H1 (cell line): ENCODE measurements at regions not wholly inside any gene's neighbourhood (a gene's known extent, or its start where the extent isn't known, plus 50 kb on each side); places are given as distances from the start of the nearest gene placed in this dataset.

Source experiments
- CTCF ChIA-PET: fragments of 300-600 bp; sonication (Branson Sonifier 250); formaldehyde crosslinking; loops from one replicate; lab custom pipeline; 2021; ENCODE audit not compliant: partially characterized antibody; lab: Charles Lee
- POLR2A ChIA-PET: fragments of 300-600 bp; sonication (Branson Sonifier 250); formaldehyde crosslinking; loops from one replicate; lab custom pipeline; 2021; ENCODE audit warnings: inconsistent platforms; ENCODE audit not compliant: partially characterized antibody; lab: Charles Lee
- DNase-seq, 2 experiments: peaks; one replicate each; pipeline versions ENCODE4 v3.0.0 to v3.0.0-alpha.2; 2010 to 2022; ENCODE audit warnings: low spot score in 2 of 2, low read depth in 1 of 2, mixed read lengths in 1 of 2
- FAIRE-seq: peaks from 2 replicates; lab custom pipeline; 2011; peaks lifted over from hg19 to GRCh38; lab: Jason Lieb, UNC
- H2AFZ ChIP-seq: 2 replicates; pipeline ENCODE4 v1.8.1; 2012; ENCODE audit warnings: low read length, inconsistent platforms
- H2AK5ac ChIP-seq: 2 replicates; pipeline ENCODE4 v1.6.1; 2013; ENCODE audit warnings: low read depth, low read length
- H2BK120ac ChIP-seq: replicated peaks from 2 replicates; pipeline ENCODE3; 2013; ENCODE audit warnings: low read depth, low read length, inconsistent platforms
- H2BK12ac ChIP-seq: 2 replicates; pipeline ENCODE4 v1.6.1; 2013; ENCODE audit warnings: low read depth, low read length
- H2BK15ac ChIP-seq: 2 replicates; pipeline ENCODE4 v1.6.1; 2013; ENCODE audit warnings: low read length
- H2BK20ac ChIP-seq: 2 replicates; pipeline ENCODE4 v1.6.1; 2013; ENCODE audit warnings: low read length
- H2BK5ac ChIP-seq: 2 replicates; pipeline ENCODE4 v1.6.1; 2013; ENCODE audit warnings: low read depth, low read length
- H3K14ac ChIP-seq: 2 replicates; pipeline ENCODE4 v1.6.1; 2013; ENCODE audit warnings: inconsistent platforms; ENCODE audit not compliant: insufficient read length
- H3K18ac ChIP-seq: 2 replicates; pipeline ENCODE4 v1.6.1; 2013; ENCODE audit warnings: low read length; ENCODE audit errors: extremely low read depth
- H3K23ac ChIP-seq: 2 replicates; pipeline ENCODE4 v1.6.1; 2013; ENCODE audit warnings: inconsistent platforms; ENCODE audit not compliant: insufficient read length
- H3K23me2 ChIP-seq: 2 replicates; pipeline ENCODE4 v1.6.1; 2013; ENCODE audit warnings: low read depth, low read length
- H3K27ac ChIP-seq: 2 replicates; pipeline ENCODE4 v1.6.1; 2011; ENCODE audit warnings: low read depth, low read length, inconsistent platforms
- H3K27me3 ChIP-seq, 4 experiments: replicated peaks in 1 of 4; 1 replicate in 1 of 4; 2 replicates in 3 of 4; pipeline versions ENCODE4 v1.6.1 to v1.8.1; 2011 to 2013; ENCODE audit warnings: low read length in 3 of 4, mild to moderate bottlenecking in 3 of 4, inconsistent platforms in 2 of 4, mixed read lengths in 2 of 4, moderate library complexity in 1 of 4; ENCODE audit not compliant: control insufficient read depth in 3 of 4, insufficient read depth in 3 of 4; ENCODE audit errors: extremely low read depth in 1 of 4
- H3K36me3 ChIP-seq, 4 experiments: 2 replicates each; pipeline versions ENCODE4 v1.6.1 to v1.8.1; 2011 to 2013; ENCODE audit warnings: mild to moderate bottlenecking in 4 of 4, low read length in 3 of 4, moderate library complexity in 2 of 4, control low read depth in 1 of 4, inconsistent platforms in 1 of 4; ENCODE audit not compliant: insufficient read depth in 4 of 4, control insufficient read depth in 2 of 4
- H3K4ac ChIP-seq: replicated peaks from 2 replicates; pipeline ENCODE3; 2013; ENCODE audit warnings: low read length, low read depth, mixed read lengths, inconsistent platforms; ENCODE audit not compliant: insufficient read length
- H3K4me1 ChIP-seq, 4 experiments: replicated peaks in 1 of 4; 1 replicate in 1 of 4; 2 replicates in 3 of 4; pipeline versions ENCODE4 v1.6.1 to v1.8.1; 2011 to 2013; ENCODE audit warnings: low read length in 3 of 4, inconsistent platforms in 2 of 4, mixed read lengths in 1 of 4; ENCODE audit not compliant: insufficient read depth in 4 of 4, control insufficient read depth in 3 of 4
- H3K4me2 ChIP-seq, 2 experiments: 2 replicates each; pipeline versions ENCODE4 v1.6.1 to v1.8.1; 2011 to 2013; ENCODE audit warnings: low read depth in 2 of 2, low read length in 2 of 2, control low read depth in 1 of 2, inconsistent platforms in 1 of 2, mild to moderate bottlenecking in 1 of 2; ENCODE audit not compliant: insufficient read depth in 1 of 2
- H3K4me3 ChIP-seq, 4 experiments: fragments of 200-600, 300-600 bp in 1 of 4; sonication (generic), shearing (Covaris generic), sonication (Bioruptor Twin) in 1 of 4; 2 replicates each; pipeline versions ENCODE4 v1.5.1 to v1.8.1; 2011 to 2016; ENCODE audit warnings: low read length in 4 of 4, low read depth in 3 of 4, control low read depth in 2 of 4, inconsistent platforms in 2 of 4, mild to moderate bottlenecking in 2 of 4, mixed read lengths in 1 of 4, moderate library complexity in 1 of 4; ENCODE audit not compliant: insufficient read depth in 2 of 4; ENCODE audit errors: extremely low read depth in 1 of 4
- H3K56ac ChIP-seq: replicated peaks from 2 replicates; pipeline ENCODE3; 2013; ENCODE audit warnings: low read depth, mild to moderate bottlenecking, mixed read lengths, low read length, inconsistent platforms; ENCODE audit not compliant: insufficient read length
- H3K79me1 ChIP-seq: 2 replicates; pipeline ENCODE4 v1.6.1; 2013; ENCODE audit warnings: low read depth, low read length, control low read depth
- H3K79me2 ChIP-seq, 2 experiments: 2 replicates each; pipeline versions ENCODE4 v1.6.1 to v1.8.1; 2012 to 2013; ENCODE audit warnings: low read length in 2 of 2, mild to moderate bottlenecking in 2 of 2, inconsistent platforms in 1 of 2; ENCODE audit not compliant: insufficient read depth in 2 of 2, control insufficient read depth in 1 of 2
- H3K9ac ChIP-seq, 4 experiments: replicated peaks in 1 of 4; 1 replicate in 1 of 4; 2 replicates in 3 of 4; pipeline versions ENCODE4 v1.6.1 to v1.8.1; 2011 to 2013; ENCODE audit warnings: low read depth in 3 of 4, low read length in 3 of 4, control low read depth in 2 of 4, mild to moderate bottlenecking in 2 of 4, moderate library complexity in 2 of 4, inconsistent platforms in 1 of 4; ENCODE audit errors: extremely low read depth in 1 of 4
- H3K9me3 ChIP-seq, 2 experiments: 2 replicates each; pipeline versions ENCODE4 v1.6.1 to v1.8.1; 2012 to 2013; ENCODE audit warnings: mild to moderate bottlenecking in 2 of 2, moderate library complexity in 2 of 2, control low read depth in 1 of 2, inconsistent platforms in 1 of 2, low read depth in 1 of 2, low read length in 1 of 2, mixed read lengths in 1 of 2; ENCODE audit not compliant: insufficient read depth in 2 of 2
- H4K20me1 ChIP-seq, 2 experiments: replicated peaks in 1 of 2; 2 replicates each; pipeline versions ENCODE3 to v1.8.1; 2011 to 2013; ENCODE audit warnings: inconsistent platforms in 2 of 2, low read length in 2 of 2, mild to moderate bottlenecking in 1 of 2; ENCODE audit not compliant: insufficient read depth in 2 of 2, control insufficient read depth in 1 of 2
- H4K5ac ChIP-seq: 2 replicates; pipeline ENCODE4 v1.6.1; 2013; ENCODE audit warnings: low read length, low read depth, mixed read lengths, inconsistent platforms; ENCODE audit not compliant: insufficient read length
- H4K8ac ChIP-seq: 2 replicates; pipeline ENCODE4 v1.8.0; 2013; ENCODE audit warnings: mild to moderate bottlenecking, moderate library complexity, low read length, inconsistent platforms; ENCODE audit not compliant: insufficient read depth; ENCODE audit errors: extremely low read depth
- H4K91ac ChIP-seq: replicated peaks from 2 replicates; pipeline ENCODE3; 2013; ENCODE audit warnings: low read length, mixed read lengths, inconsistent platforms; ENCODE audit not compliant: insufficient read length
- ATF3 ChIP-seq: IDR thresholded peaks from 2 replicates; pipeline ENCODE4 v1.6.1; 2011; ENCODE audit warnings: low read depth, mild to moderate bottlenecking, low read length; ENCODE audit not compliant: insufficient read depth
- BRCA1 ChIP-seq: IDR thresholded peaks from 2 replicates; pipeline ENCODE4 v1.6.1; 2012; ENCODE audit warnings: low read depth, low read length, improper control_type of control experiment
- CBX8 ChIP-seq: fragments of 300-800, 300-1000 bp; sonication (generic); IDR thresholded peaks from 2 replicates; pipeline ENCODE4 v1.7.1; 2016; ENCODE audit warnings: low read depth, low read length, borderline replicate concordance
- EP300 ChIP-seq, 2 experiments: IDR thresholded peaks; 1 replicate in 1 of 2; 2 replicates in 1 of 2; pipeline ENCODE4 v1.6.1; 2011 to 2012; ENCODE audit warnings: low read depth in 2 of 2, low read length in 2 of 2, mild to moderate bottlenecking in 2 of 2, borderline replicate concordance in 1 of 2, inconsistent platforms in 1 of 2, moderate library complexity in 1 of 2
- KDM1A ChIP-seq: fragments of 200-600, 300-600 bp; sonication (generic); IDR thresholded peaks from 2 replicates; pipeline ENCODE4 v1.7.1; 2016; ENCODE audit warnings: mild to moderate bottlenecking, low read length, borderline replicate concordance
- POLR2A ChIP-seq, 2 experiments: IDR thresholded peaks; 1 replicate in 1 of 2; 2 replicates in 1 of 2; pipeline ENCODE4 v1.6.1; 2011; ENCODE audit warnings: low read depth in 2 of 2, low read length in 2 of 2, mild to moderate bottlenecking in 2 of 2; ENCODE audit errors: control extremely low read depth in 1 of 2
- RFX5 ChIP-seq: IDR thresholded peaks from 2 replicates; pipeline ENCODE4 v1.6.1; 2011; ENCODE audit warnings: low read depth, low read length, improper control_type of control experiment, borderline replicate concordance
- SIN3A ChIP-seq, 2 experiments: IDR thresholded peaks in 1 of 2; conservative IDR thresholded peaks in 1 of 2; 2 replicates each; pipeline ENCODE4 v1.6.1; 2011 to 2012; ENCODE audit warnings: low read length in 2 of 2, improper control_type of control experiment in 1 of 2, low read depth in 1 of 2, mild to moderate bottlenecking in 1 of 2
- SP1 ChIP-seq: IDR thresholded peaks from 2 replicates; pipeline ENCODE4 v1.6.1; 2011; ENCODE audit warnings: low read depth, low read length
- SP2 ChIP-seq: IDR thresholded peaks from 2 replicates; pipeline ENCODE4 v1.6.1; 2012; ENCODE audit warnings: mild to moderate bottlenecking, low read length, inconsistent platforms
- SUZ12 ChIP-seq: fragments of 200-600 bp; sonication (generic); IDR thresholded peaks from 2 replicates; pipeline ENCODE4 v1.6.1; 2012; ENCODE audit warnings: mild to moderate bottlenecking, inconsistent platforms, low read length, moderate library complexity, mixed read lengths
- TAF7 ChIP-seq: optimal IDR thresholded peaks from 2 replicates; pipeline ENCODE3; 2011; ENCODE audit warnings: low read depth, mild to moderate bottlenecking, inconsistent platforms, low read length, moderate library complexity, borderline replicate concordance
- USF2 ChIP-seq: IDR thresholded peaks from 2 replicates; pipeline ENCODE4 v1.6.1; 2011; ENCODE audit warnings: low read length, improper control_type of control experiment
- WGBS, 2 experiments: shearing (Covaris generic) in 1 of 2; methylation state at CpG; one replicate each; pipeline versions ENCODE4 v1.1.6 to v1.1.7; 2013 to 2015; ENCODE audit warnings: low lambda C conversion rate in 2 of 2, mixed read lengths in 2 of 2, inconsistent platforms in 1 of 2, low coverage in 1 of 2, missing lambda C conversion rate in 1 of 2; ENCODE audit not compliant: insufficient replicate concordance in 2 of 2, insufficient coverage in 1 of 2, insufficient read length in 1 of 2; ENCODE audit errors: extremely low coverage in 1 of 2, missing lambda C conversion rate in 1 of 2; 5-methylcytosine and 5-hydroxymethylcytosine counted together

- Histone ChIP-seq H3K9me3 (no peaks in the 10 kb centered on the region), H4K8ac (no peak overlapping the region), H3K9ac (no peak overlapping the region), H4K5ac (no peak overlapping the region), H3K23ac (no peak overlapping the region), H3K4me2 (no peak overlapping the region), H3K27ac (no peak overlapping the region), H2BK12ac (no peak overlapping the region), H2AK5ac (no peak overlapping the region), H3K23me2 (no peaks in the 10 kb centered on the region), H3K27me3 (peaks cover 0 to 2% (median 0%) of the 10 kb centered on the region in 4 experiments; a peak in 1 of 7 replicates), H2BK5ac (no peak overlapping the region), H3K14ac (no peak overlapping the region), H3K18ac (no peak overlapping the region), H3K4me3 (no peak overlapping the region), H3K79me1 (no peaks in the 10 kb centered on the region), H3K36me3 (no peaks in the 10 kb centered on the region), H2BK120ac (no peak overlapping the region), H2AFZ (no peak overlapping the region), H3K79me2 (no peaks in the 10 kb centered on the region), H2BK20ac (no peak overlapping the region), H2BK15ac (no peak overlapping the region), H4K91ac (no peak overlapping the region), H3K4ac (no peak overlapping the region), H4K20me1 (no peaks in the 10 kb centered on the region), H3K56ac (no peak overlapping the region), H3K4me1 (no peaks in the 10 kb centered on the region)
- no peak for FAIRE-seq
- ChIA-PET CTCF (no interaction called here), POLR2A (no interaction called here)
- DNase-seq, result no peak
- TF ChIP-seq USF2 (no peak), SUZ12 (no peak), ATF3 (no peak), CBX8 (no peak), EP300 (IDR thresholded peaks at IDR 0.05; ENCODE audit: borderline replicate concordance in 1 of 2, low read depth in 2 of 2, low read length in 2 of 2) (no peak), POLR2A (IDR thresholded peaks at IDR 0.05; ENCODE audit: control extremely low read depth in 1 of 2, low read depth in 2 of 2, low read length in 2 of 2) (no peak), SP2 (no peak), SP1 (no peak), TAF7 (no peak), RFX5 (no peak), SIN3A (conservative IDR thresholded peaks at IDR 0.05 in 1 of 2, IDR thresholded peaks at IDR 0.05 in 1 of 2; ENCODE audit: low read depth in 1 of 2, low read length in 2 of 2) (no peak), KDM1A (no peak), BRCA1 (no peak)
- WGBS, 2 experiments, result 85% methylated on average over 3 of the region's 3 CpGs; no CpG with 5 or more reads in 1 of the 2 experiments
Observed at GRCh38 chr16:17520561-17520960, 49.8 kb upstream of the XYLT1 start.
